ENCODE measurements at regions not wholly inside any gene's neighbourhood (a gene's known extent, or its start where the extent isn't known, plus 50 kb on each side); places are given as distances from the start of the nearest gene placed in this dataset.
"Not testable (repeated sequence)": the region's sequence is repeated elsewhere in the genome, so short reads cannot be mapped to it uniquely, and the experiment has no call there.

DNA sequence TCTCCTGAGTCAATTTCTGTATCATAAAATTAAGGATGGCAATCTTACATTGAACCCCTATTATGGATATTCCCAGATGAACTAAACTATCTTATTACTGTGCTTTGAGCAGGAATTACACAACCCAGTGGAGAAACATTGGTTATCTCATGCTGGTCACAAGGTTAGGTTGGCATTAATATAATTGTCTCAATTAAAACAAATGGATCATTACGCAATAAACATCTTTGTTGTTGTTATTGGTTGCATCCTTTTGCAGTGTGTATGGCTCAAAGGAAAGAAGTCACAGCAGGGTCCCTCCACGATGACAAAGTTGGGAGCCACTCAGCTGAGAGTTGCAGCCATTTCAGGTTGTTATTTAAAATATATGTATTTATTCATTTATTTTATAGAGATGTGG lies 297.0 kb upstream of the KLF4 start:
- no peak for DNase-seq (ENCODE audit: low read depth in 2 of 3, low spot score in 2 of 3)

- no peak for DNase-seq (ENCODE audit: low read depth in 2 of 3, low spot score in 2 of 3)
These were observed 294.8 kb upstream of the KLF4 start for GRCh38 chr9:107784235-107784958.

DNA sequence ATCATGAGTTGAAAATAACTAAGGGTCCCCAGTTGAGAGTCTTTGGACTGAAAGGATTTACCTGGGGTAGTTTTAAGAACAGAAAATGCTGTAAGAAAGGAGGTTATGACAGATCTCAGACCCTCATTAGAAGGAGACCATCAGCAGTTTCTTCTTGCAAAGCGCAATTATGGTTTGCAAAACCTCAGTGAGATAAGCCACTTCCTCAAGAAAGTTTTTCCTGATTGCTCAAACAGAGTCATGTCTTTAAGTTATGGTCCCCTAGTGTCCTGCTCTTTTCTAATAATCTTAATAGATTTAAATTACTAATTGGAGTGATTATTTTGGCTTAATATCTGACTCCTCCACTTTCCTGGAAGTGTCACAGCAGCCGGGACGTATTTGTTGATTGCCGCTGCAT lies 293.2 kb upstream of the KLF4 start:
- no peak for DNase-seq (ENCODE audit: low read depth in 2 of 3, low spot score in 2 of 3)

GRCh38 chr9:107782381-107782780 lies 292.8 kb upstream of the KLF4 start:
- DNase-seq (ENCODE audit: low read depth in 2 of 3, low spot score in 2 of 3): no peak

DNA sequence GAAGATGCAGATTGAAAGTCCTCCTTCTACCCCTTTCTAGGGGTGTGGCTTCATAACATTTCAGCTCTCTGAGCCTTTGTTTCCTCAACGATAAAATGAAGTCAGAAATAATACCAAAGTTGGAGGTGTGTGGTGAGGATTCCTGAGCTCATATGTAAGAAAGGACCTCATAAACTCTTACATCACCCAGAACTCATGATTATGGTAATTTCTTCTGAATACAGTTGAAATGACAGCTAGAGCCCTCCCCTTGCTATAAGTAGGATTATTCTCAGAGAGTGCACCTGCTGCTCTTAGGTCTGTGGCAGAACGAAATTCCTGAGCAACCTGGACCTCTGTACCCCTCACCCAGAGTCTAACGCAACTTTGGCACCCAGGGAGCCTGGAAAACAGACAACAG lies 291.4 kb upstream of the KLF4 start:
- DNase-seq (ENCODE audit: low read depth in 2 of 3, low spot score in 2 of 3): no peak

DNA sequence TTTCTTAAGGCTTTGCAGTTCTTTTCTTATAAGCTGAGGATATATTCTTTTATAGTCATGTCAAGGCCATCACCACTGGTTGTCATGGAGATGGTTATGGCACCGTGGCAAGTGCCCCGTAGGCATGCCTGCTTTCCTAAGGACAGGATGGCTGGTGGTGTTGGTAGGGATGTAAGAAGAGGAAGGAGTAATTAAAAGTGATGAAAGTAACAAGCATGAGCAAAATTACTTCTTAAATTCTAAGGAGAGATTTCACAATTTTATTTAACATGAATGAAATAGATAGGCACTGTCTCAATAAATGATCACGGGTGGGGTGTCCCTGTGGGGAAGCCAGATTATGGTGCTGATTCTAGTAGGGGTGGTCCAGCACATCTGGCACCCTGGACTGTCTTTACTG lies 290.2 kb upstream of the KLF4 start:
- no peak for DNase-seq (ENCODE audit: low read depth in 2 of 3, low spot score in 2 of 3)

- DNase-seq (ENCODE audit: low read depth in 2 of 3, low spot score in 2 of 3): no peak
These were observed 289.1 kb upstream of the KLF4 start for GRCh38 chr9:107778661-107779060.

DNA sequence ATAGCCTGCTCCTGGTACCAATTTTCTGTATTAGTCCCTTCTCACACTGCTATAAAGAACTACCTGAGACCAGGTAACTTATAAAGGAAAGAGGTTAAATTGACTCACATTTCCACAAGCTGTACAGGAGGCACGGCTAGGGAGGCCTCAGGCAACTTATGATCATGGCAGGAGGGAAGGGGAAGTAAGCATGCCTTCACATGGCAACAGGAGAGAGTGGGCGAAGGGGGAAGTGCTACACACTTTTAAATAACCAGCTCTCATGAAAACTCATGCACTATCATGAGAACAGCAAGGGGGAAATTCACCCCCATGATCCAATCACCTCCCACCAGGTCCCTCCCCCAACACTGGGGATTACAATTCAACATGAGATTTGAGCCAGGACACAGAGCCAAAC lies 284.5 kb upstream of the KLF4 start:
- DNase-seq (ENCODE audit: low read depth in 2 of 3, low spot score in 2 of 3): not testable (repeated sequence)

- DNase-seq (ENCODE audit: low read depth in 2 of 3, low spot score in 2 of 3): no peak
These were observed 283.4 kb upstream of the KLF4 start for GRCh38 chr9:107772988-107773387.

DNA sequence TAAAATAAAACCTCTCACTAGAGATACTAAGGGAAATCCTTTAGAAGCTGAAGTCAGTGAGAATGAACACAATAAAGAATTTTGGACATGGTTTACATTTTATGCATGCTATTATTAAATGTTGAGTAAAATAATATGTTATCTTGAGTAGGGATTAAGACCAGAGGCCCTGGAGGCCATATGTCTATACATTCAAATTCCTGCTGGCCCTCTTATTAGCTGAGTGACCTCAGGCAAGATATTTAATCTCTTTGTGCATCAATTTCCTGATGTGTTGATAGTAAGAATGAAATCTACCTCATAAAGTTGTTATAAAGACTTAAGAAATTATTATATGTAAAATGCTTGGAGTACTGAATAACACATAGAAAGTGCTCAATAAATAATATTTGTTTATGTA lies 281.1 kb upstream of the KLF4 start:
- no peak for DNase-seq (ENCODE audit: low read depth in 2 of 3, low spot score in 2 of 3)

DNA sequence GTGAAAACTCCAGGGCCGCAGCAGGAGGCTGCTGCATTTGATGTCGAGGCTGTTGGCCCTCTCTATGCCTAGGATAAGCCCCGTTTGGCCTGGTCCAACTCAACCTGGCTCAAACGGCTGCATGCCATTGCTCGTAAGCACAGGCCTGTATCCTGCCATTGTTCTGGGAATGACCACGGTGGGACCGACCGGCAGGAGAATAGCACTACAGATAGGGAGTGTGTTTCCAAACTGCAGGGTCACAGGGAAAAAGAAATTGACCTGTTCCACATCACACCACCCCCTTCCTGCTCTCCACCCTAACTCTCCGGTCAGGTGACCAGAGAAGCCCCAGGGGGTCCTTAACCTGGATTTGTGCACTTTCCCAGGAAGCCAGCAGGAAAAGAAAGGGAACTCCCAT lies 278.7 kb upstream of the KLF4 start:
- no peak for DNase-seq (ENCODE audit: low read depth in 2 of 3, low spot score in 2 of 3)

DNA sequence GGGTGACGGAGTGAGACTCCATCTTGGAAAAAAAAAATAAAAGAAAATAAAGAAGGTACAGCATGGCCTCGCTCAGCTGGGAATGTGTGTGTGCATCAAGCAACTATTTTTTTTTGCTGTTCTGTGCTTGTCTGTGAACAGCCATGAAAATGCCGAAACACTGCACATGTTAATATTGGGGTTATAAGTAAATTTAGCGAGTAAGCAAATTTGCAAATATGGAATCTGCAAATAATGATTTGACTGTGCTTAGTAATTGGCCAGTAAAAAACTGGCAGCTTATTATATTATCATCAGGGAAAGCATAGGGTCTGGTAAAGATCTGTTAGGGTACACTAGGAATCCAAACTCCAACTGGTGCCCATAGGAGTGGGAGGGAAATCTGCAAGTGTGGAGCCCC lies 278.1 kb upstream of the KLF4 start:
- DNase-seq (ENCODE audit: low read depth in 2 of 3, low spot score in 2 of 3): no peak

DNA sequence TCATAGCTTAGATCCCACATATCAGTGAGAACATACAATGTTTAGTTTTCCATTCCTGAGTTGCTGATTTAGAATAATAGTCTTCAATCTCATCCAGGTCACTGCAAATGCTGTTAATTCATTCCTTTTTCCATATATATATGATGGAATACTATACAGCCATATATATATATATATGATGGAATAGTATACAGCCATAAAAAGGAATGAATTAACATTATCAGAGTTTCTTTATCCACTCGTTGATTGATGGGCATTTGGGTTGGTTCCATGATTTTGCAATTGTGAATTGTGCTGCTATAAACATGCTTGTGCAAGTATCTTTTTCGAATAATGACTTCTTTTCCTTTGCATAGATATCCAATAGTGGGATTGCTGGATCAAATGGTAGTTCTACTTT lies 273.9 kb upstream of the KLF4 start:
- DNase-seq (ENCODE audit: low read depth in 2 of 3, low spot score in 2 of 3): not testable (repeated sequence)

GRCh38 chr9:107761307-107761706 lies 271.7 kb upstream of the KLF4 start:
- DNase-seq (ENCODE audit: low read depth in 2 of 3, low spot score in 2 of 3): no peak

DNA sequence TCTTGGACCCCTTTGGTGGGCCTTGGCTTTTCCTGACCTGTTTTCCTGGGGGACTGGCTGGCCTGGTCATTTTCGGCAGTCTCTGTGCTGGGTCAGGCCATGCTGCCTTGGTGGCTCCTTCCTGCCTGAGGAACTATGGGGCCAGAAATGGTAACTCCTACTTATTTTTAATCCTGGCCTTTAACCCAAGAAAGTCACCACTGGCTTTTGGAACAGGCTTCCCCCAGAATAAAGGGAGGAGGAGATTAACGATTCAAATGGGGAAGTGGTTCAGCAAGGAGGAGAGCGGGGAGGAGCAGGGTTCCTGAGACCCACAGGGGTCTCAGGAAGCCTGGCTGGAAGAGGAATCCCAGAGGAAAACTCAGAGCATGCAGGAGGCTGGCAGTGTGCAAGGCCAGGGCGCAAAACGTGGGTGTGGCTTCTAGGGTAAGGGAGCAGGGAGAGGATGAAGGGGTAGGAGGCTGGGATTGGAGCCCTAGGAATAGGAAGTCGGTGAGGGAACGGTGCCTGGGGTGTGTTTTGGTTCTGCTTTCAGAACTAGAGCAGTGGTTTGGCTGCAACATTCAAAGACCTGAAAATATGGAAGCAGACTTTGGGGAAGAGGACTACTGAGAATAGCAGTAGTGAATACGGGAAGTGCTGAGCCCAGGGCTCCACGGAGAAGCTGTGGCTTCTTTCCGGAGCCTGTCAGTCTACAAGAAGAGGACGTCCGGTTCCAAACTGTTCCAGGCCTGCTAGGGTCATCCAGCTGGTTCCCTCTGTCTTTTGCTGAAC lies 271.1 kb upstream of the KLF4 start:
- DNase-seq (ENCODE audit: low read depth in 2 of 3, low spot score in 2 of 3): no peak

- DNase-seq (ENCODE audit: low read depth in 2 of 3, low spot score in 2 of 3): no peak
These were observed 270.2 kb upstream of the KLF4 start for GRCh38 chr9:107759823-107760166.

- DNase-seq (ENCODE audit: low read depth in 2 of 3, low spot score in 2 of 3): no peak
These were observed 269.6 kb upstream of the KLF4 start for GRCh38 chr9:107759009-107759822.

- DNase-seq (ENCODE audit: low read depth in 2 of 3, low spot score in 2 of 3): no peak
These were observed 266.5 kb upstream of the KLF4 start for GRCh38 chr9:107756091-107756490.

DNA sequence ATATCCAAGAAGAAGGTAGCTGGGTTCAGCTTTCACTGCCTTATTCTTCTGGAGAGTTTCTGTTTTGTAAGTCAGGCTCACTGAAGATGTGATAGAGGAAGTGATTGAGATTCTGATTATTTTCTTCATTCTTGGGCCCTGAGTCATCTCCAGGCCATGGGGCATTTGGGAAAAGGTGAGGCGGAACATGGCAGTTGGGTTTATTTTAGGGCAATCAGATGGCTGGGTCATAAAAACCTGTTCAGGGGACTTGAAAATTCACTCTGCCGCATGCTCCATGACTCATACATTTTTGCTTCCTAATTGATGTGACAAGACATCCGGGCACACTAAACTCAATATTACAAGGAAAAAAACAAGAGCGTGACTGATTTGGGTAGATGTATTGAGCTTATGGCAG lies 265.7 kb upstream of the KLF4 start:
- DNase-seq (ENCODE audit: low read depth in 2 of 3, low spot score in 2 of 3): no peak

DNA sequence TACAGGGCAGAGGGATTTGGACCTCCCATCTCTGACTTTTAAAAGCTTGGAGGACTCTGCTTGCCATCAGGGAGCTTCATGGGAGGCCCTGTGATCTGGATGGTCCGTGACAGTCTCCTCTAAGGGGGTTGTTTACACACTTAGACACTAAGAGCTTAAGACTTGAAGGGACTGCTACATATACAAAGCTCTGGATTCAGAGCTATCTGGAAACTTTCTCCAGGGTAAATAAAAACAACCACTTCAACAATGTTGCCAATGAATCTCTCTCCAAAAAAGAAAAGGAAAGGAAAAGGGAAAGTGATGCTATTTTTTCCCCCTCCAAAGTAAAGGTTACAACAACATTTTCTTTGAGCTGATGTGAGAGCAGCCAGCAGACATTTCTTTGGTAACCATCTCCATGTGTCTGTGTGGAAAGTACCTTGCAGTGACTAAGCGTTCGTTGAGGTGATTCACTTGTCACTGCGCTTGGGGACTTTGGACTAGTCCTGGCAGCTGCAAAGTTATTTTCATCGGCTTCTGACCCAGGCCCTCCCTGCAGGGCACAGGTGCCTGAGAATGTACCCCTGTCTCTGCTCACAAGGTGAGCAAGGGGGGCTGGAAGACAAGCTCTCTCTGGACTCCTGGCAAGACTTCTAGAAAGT lies 262.1 kb upstream of the KLF4 start:
- no peak for DNase-seq (ENCODE audit: low read depth in 2 of 3, low spot score in 2 of 3)

- DNase-seq (ENCODE audit: low read depth in 2 of 3, low spot score in 2 of 3): no peak
These were observed 261.4 kb upstream of the KLF4 start for GRCh38 chr9:107750741-107751566.
